SK-N-SH treated with all-trans-retinoic acid at 6 μM for 48 hours (cell line): ENCODE measurements at regions not wholly inside any gene's neighbourhood (a gene's known extent, or its start where the extent isn't known, plus 50 kb on each side); places are given as distances from the start of the nearest gene placed in this dataset.

ENCODE experiments used
- ATAC-seq: fragments of 200-7000 bp; cut with Tn5 transposase; 3 replicates; pipeline ENCODE4 v1.9.1; 2020; ENCODE audit warnings: mild to moderate bottlenecking, moderate library complexity
- ARNTL ChIP-seq: fragments of 450-650 bp; formaldehyde crosslinking; IDR thresholded peaks from 2 replicates; pipeline ENCODE4 v1.5.0; 2020; ENCODE audit warnings: low read depth, mild to moderate bottlenecking, moderate library complexity, borderline replicate concordance
- CREB5 ChIP-seq: fragments of 250-450 bp; sonication (Bioruptor Pico); IDR thresholded peaks from 2 replicates; pipeline ENCODE4 v1.5.1; 2020; ENCODE audit warnings: low read depth, mild to moderate bottlenecking, moderate library complexity
- CSDC2 ChIP-seq: fragments of 250-450 bp; sonication (Bioruptor Pico); IDR thresholded peaks from 2 replicates; pipeline ENCODE4 v1.5.0; 2020; ENCODE audit warnings: mild to moderate bottlenecking, moderate library complexity
- ESRRG ChIP-seq: fragments of 250-450 bp; sonication (Bioruptor Pico); IDR thresholded peaks from 2 replicates; pipeline ENCODE4 v1.6.1; 2021; ENCODE audit warnings: mild to moderate bottlenecking
- GLIS3 ChIP-seq: fragments of 250-450 bp; sonication (Bioruptor Pico); IDR thresholded peaks from 2 replicates; pipeline ENCODE4 v1.5.0; 2020; ENCODE audit warnings: mild to moderate bottlenecking, moderate library complexity
- ISL1 ChIP-seq: fragments of 250-450 bp; sonication (Bioruptor Pico); IDR thresholded peaks from 2 replicates; pipeline ENCODE4 v2.1.2; 2022; ENCODE audit warnings: mild to moderate bottlenecking, moderate library complexity
- OSR1 ChIP-seq: fragments of 250-450 bp; sonication (Bioruptor Pico); IDR thresholded peaks from 2 replicates; pipeline ENCODE4 v1.8.0; 2022; ENCODE audit warnings: moderate library complexity, mild to moderate bottlenecking, inconsistent platforms
- POU6F1 ChIP-seq: fragments of 250-450 bp; sonication (Bioruptor Pico); IDR thresholded peaks from 2 replicates; pipeline ENCODE4 v1.8.0; 2021; ENCODE audit warnings: low read depth, mild to moderate bottlenecking, moderate library complexity, borderline replicate concordance
- PPARA ChIP-seq: fragments of 250-450 bp; sonication (Bioruptor Pico); IDR thresholded peaks from 2 replicates; pipeline ENCODE4 v1.5.0; 2020; ENCODE audit warnings: mild to moderate bottlenecking, borderline replicate concordance
- RARB ChIP-seq: fragments of 250-450 bp; sonication (Bioruptor Pico); IDR thresholded peaks from 2 replicates; pipeline ENCODE4 v1.8.0; 2021; ENCODE audit warnings: mild to moderate bottlenecking, moderate library complexity
- SNAI2 ChIP-seq: fragments of 250-450 bp; sonication (Bioruptor Pico); IDR thresholded peaks from 2 replicates; pipeline ENCODE4 v1.5.0; 2020; ENCODE audit warnings: mild to moderate bottlenecking, moderate library complexity
- TCF4 ChIP-seq: fragments of 250-450 bp; sonication (Bioruptor Pico); IDR thresholded peaks from 2 replicates; pipeline ENCODE4 v1.8.0; 2021; ENCODE audit warnings: mild to moderate bottlenecking, moderate library complexity, borderline replicate concordance
- TOX ChIP-seq: fragments of 250-450 bp; sonication (Bioruptor Pico); IDR thresholded peaks from 2 replicates; pipeline ENCODE4 v1.8.0; 2021; ENCODE audit warnings: mild to moderate bottlenecking, moderate library complexity, borderline replicate concordance
- TSHZ2 ChIP-seq: fragments of 250-450 bp; sonication (Bioruptor Pico); IDR thresholded peaks from 2 replicates; pipeline ENCODE4 v1.5.0; 2020; ENCODE audit warnings: mild to moderate bottlenecking, moderate library complexity
- ZC3H10 ChIP-seq: fragments of 250-450 bp; sonication (Bioruptor Pico); IDR thresholded peaks from 2 replicates; pipeline ENCODE4 v1.5.1; 2021; ENCODE audit warnings: mild to moderate bottlenecking, moderate library complexity
- ZFP3 ChIP-seq: fragments of 250-450 bp; sonication (Bioruptor Pico); IDR thresholded peaks from 2 replicates; pipeline ENCODE4 v1.5.0; 2020; ENCODE audit warnings: mild to moderate bottlenecking, moderate library complexity
- ZNF565 ChIP-seq: fragments of 450-650 bp; formaldehyde crosslinking; conservative IDR thresholded peaks from 2 replicates; pipeline ENCODE4 v1.5.0; 2020; ENCODE audit warnings: low read depth, mild to moderate bottlenecking, moderate library complexity
- ZNF70 ChIP-seq: fragments of 450-650 bp; formaldehyde crosslinking; IDR thresholded peaks from 2 replicates; pipeline ENCODE4 v1.5.0; 2020; ENCODE audit warnings: mild to moderate bottlenecking, moderate library complexity
- TF ChIP-seq, protein P1 (sequence below): fragments of 250-450 bp; sonication (Bioruptor Pico); IDR thresholded peaks from 2 replicates; pipeline ENCODE4 v1.8.0; 2020; ENCODE audit warnings: mild to moderate bottlenecking, moderate library complexity, borderline replicate concordance
- TF ChIP-seq, protein P2 (sequence below): fragments of 250-450 bp; sonication (Bioruptor Pico); IDR thresholded peaks from 2 replicates; pipeline ENCODE4 v1.5.1; 2021; ENCODE audit warnings: mild to moderate bottlenecking, moderate library complexity

GRCh38 chrX:40383969-40384368 lies 196.8 kb upstream of the ATP6AP2 start (continued):
- TF ChIP-seq TSHZ2 (CRISPR knock-in tag) (no peak), TCF4 (CRISPR knock-in tag) (no peak), OSR1 (CRISPR knock-in tag) (no peak)
- TF ChIP-seq, protein P1, sequence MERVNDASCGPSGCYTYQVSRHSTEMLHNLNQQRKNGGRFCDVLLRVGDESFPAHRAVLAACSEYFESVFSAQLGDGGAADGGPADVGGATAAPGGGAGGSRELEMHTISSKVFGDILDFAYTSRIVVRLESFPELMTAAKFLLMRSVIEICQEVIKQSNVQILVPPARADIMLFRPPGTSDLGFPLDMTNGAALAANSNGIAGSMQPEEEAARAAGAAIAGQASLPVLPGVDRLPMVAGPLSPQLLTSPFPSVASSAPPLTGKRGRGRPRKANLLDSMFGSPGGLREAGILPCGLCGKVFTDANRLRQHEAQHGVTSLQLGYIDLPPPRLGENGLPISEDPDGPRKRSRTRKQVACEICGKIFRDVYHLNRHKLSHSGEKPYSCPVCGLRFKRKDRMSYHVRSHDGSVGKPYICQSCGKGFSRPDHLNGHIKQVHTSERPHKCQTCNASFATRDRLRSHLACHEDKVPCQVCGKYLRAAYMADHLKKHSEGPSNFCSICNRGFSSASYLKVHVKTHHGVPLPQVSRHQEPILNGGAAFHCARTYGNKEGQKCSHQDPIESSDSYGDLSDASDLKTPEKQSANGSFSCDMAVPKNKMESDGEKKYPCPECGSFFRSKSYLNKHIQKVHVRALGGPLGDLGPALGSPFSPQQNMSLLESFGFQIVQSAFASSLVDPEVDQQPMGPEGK (CRISPR knock-in tag), result no peak
- TF ChIP-seq, all 23 proteins: peak for 0

DNA sequence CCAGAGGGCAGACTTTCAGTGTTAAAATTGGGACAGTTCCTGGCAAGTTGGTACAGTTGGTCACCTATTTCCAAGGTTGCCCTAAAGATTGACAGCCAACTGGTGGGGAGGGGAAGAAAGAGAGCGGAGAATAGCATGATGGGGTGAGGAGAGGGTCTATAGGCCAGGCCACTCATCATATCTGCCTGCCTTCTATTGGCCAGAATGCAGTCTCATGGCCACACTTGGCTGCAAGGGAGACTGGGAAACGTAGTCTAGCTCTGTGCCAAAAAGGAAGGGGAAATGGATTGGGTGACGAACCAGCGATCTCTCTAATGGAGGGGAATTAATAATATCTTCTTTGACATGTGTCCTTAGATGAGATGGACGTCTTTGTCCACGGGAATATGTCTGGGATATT lies 197.4 kb upstream of the ATP6AP2 start:
- ATAC-seq, result no peak
- no peak for TF ChIP-seq OSR1 (CRISPR knock-in tag)
- no peak for TF ChIP-seq PPARA (CRISPR knock-in tag)
- TF ChIP-seq, protein P1 (CRISPR knock-in tag), result no peak
- TF ChIP-seq, protein P2, sequence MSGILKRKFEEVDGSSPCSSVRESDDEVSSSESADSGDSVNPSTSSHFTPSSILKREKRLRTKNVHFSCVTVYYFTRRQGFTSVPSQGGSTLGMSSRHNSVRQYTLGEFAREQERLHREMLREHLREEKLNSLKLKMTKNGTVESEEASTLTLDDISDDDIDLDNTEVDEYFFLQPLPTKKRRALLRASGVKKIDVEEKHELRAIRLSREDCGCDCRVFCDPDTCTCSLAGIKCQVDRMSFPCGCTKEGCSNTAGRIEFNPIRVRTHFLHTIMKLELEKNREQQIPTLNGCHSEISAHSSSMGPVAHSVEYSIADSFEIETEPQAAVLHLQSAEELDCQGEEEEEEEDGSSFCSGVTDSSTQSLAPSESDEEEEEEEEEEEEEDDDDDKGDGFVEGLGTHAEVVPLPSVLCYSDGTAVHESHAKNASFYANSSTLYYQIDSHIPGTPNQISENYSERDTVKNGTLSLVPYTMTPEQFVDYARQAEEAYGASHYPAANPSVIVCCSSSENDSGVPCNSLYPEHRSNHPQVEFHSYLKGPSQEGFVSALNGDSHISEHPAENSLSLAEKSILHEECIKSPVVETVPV (CRISPR knock-in tag), result no peak
- TF ChIP-seq ZC3H10 (CRISPR knock-in tag), result no peak
- no peak for TF ChIP-seq ZFP3 (CRISPR knock-in tag)
- TF ChIP-seq POU6F1 (CRISPR knock-in tag), result no peak
- TF ChIP-seq ESRRG (CRISPR knock-in tag), result no peak
- no peak for TF ChIP-seq CREB5 (CRISPR knock-in tag)
- no peak for TF ChIP-seq RARB (CRISPR knock-in tag)
- TF ChIP-seq CSDC2 (CRISPR knock-in tag), result no peak
- no peak for TF ChIP-seq SNAI2
- TF ChIP-seq ARNTL (CRISPR knock-in tag), result no peak
- TF ChIP-seq TOX (CRISPR knock-in tag), result no peak
- TF ChIP-seq ZNF565 (CRISPR knock-in tag), result no peak
- TF ChIP-seq ISL1, result no peak
- TF ChIP-seq ZNF70 (CRISPR knock-in tag), result no peak
- no peak for TF ChIP-seq GLIS3 (CRISPR knock-in tag)
